Upper lobe of left lung (tissue), 4 donors: ENCODE measurements at regions not wholly inside any gene's neighbourhood (a gene's known extent, or its start where the extent isn't known, plus 50 kb on each side); places are given as distances from the start of the nearest gene placed in this dataset.
"Not testable (repeated sequence)": the region's sequence is repeated elsewhere in the genome, so short reads cannot be mapped to it uniquely, and the experiment has no call there.

Experiments used
- POLR2A ChIP-seq, 4 donors: fragments of 450-650 bp; IDR thresholded peaks; one replicate each; pipeline ENCODE4 v1.5.1; 2016 to 2017; ENCODE audit warnings: antibody characterized with exemption in 4 of 4, mild to moderate bottlenecking in 2 of 4
- POLR2AphosphoS5 ChIP-seq, 2 donors: sonication (generic); formaldehyde crosslinking; IDR thresholded peaks; one replicate each; pipeline ENCODE4 v1.5.1; 2017; ENCODE audit warnings: antibody characterized with exemption in 2 of 2
- TF ChIP-seq, protein P1 (sequence below), 6 experiments: fragments of 450-650 bp in 4 of 6; fragments of 200-600 bp in 2 of 6; sonication (generic) in 2 of 6; IDR thresholded peaks; one replicate each; pipeline ENCODE4 v1.5.1; 2016 to 2019; ENCODE audit warnings: antibody characterized with exemption in 6 of 6

DNA sequence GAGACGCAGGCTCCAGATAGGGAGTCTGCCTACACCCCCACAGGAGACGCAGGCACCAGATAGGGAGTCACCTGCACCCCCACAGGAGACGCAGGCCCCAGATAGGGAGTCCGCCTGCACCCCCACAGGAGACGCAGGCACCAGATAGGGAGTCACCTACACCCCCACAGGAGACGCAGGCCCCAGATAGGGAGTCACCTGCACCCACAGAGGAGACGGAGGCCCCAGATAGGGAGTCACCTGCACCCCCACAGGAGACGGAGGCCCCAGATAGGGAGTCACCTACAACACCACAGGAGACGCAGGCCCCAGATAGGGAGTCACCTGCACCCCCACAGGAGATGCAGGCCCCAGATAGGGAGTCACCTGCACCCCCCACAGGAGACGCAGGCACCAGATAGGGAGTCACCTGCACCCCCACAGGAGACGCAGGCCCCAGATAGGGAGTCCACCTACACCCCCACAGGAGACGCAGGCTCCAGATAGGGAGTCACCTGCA is 77.2 kb upstream of the PPP2R2D start:
- TF ChIP-seq, protein P1, sequence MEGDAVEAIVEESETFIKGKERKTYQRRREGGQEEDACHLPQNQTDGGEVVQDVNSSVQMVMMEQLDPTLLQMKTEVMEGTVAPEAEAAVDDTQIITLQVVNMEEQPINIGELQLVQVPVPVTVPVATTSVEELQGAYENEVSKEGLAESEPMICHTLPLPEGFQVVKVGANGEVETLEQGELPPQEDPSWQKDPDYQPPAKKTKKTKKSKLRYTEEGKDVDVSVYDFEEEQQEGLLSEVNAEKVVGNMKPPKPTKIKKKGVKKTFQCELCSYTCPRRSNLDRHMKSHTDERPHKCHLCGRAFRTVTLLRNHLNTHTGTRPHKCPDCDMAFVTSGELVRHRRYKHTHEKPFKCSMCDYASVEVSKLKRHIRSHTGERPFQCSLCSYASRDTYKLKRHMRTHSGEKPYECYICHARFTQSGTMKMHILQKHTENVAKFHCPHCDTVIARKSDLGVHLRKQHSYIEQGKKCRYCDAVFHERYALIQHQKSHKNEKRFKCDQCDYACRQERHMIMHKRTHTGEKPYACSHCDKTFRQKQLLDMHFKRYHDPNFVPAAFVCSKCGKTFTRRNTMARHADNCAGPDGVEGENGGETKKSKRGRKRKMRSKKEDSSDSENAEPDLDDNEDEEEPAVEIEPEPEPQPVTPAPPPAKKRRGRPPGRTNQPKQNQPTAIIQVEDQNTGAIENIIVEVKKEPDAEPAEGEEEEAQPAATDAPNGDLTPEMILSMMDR (IDR thresholded peaks at IDR 0.05): not testable (repeated sequence)
- not testable (repeated sequence) for TF ChIP-seq POLR2A, POLR2AphosphoS5 (IDR thresholded peaks at IDR 0.05)
